HEK293T (cell line): ENCODE measurements at regions not wholly inside any gene's neighbourhood (a gene's known extent, or its start where the extent isn't known, plus 50 kb on each side); places are given as distances from the start of the nearest gene placed in this dataset.

Experiments
- CTBP1 ChIP-seq: fragments of 450-650 bp; IDR thresholded peaks from 2 replicates; pipeline ENCODE4 v1.6.1; 2016; ENCODE audit warnings: borderline replicate concordance
- HDGF ChIP-seq: fragments of 450-650 bp; IDR thresholded peaks from 2 replicates; pipeline ENCODE4 v1.6.1; 2017; ENCODE audit warnings: antibody characterized with exemption, borderline replicate concordance
- NFRKB ChIP-seq: fragments of 450-650 bp; IDR thresholded peaks from 2 replicates; pipeline ENCODE4 v1.6.1; 2016; ENCODE audit warnings: mild to moderate bottlenecking, moderate library complexity
- SP1 ChIP-seq: fragments of 450-650 bp; IDR thresholded peaks from 2 replicates; pipeline ENCODE4 v1.6.1; 2017

DNA sequence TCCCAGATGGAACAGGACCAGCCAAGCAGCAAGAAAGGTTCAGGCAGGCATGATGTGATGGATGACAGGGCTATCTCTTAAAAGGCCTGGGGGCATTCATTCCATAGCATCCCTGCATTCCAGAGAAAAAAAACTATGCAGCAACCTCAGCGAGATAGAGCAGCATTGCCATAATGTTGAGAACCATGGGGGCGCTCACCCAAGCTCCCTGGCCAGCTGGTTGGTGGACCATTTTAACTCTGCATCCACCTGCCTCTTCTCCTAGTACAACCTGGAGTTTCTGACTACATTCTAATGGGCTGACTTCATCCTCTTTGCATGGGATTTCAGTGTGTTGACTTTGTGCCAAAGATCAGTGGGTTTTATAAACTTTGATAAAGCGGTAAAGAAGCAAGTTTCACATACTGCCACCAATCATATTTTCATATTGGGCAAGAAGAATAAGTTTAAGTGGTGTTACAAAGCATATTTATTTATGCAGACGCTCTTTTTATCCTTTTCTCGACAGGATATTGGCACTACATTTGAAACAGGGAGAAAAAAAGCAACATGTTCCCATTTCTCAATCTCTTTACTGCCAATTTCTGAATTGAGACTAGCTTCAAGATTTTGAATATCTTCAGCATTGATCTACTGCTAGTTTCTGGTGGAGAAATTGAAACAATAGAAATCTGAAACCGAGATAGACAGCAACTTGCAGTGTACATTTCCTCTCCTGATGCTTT is 378.3 kb upstream of the WWC1 start:
- TF ChIP-seq NFRKB (no peak), SP1 (no peak), HDGF (no peak), CTBP1 (no peak)
